CD4-positive, alpha-beta T cell treated with Interleukin-4 for 4 hours (primary cell): ENCODE measurements at regions not wholly inside any gene's neighbourhood (a gene's known extent, or its start where the extent isn't known, plus 50 kb on each side); places are given as distances from the start of the nearest gene placed in this dataset.

Experiments
- DNase-seq: peaks from one replicate; pipeline ENCODE4 v3.0.0-alpha.2; 2020

GRCh38 chr19:32146664-32147063 lies 198.7 kb upstream of the ZNF507 start:
- DNase-seq = no peak

DNA sequence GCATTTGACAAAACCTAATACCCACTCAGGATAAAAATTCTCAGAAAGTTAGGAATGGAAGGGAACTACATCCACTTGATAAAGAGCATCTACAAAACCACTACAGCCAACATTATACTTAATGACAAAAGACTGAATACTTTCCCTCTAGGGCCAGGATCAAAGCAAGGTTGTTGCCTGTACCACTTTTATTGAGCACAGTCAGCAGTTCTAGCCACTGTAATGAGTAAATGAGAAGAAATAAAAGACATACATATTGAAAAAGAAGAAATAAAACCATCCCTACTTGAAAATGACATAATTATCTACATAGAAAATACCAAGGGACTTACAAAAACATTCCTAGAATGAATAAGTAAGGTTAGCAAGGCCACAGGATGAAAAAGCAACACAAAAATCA lies 194.8 kb upstream of the ZNF507 start:
- DNase-seq = no peak

GRCh38 chr19:32154418-32154817 lies 191.0 kb upstream of the ZNF507 start:
- no peak for DNase-seq

GRCh38 chr19:32164384-32164992 lies 180.9 kb upstream of the ZNF507 start:
- no peak for DNase-seq

GRCh38 chr19:32165141-32165540 lies 180.3 kb upstream of the ZNF507 start:
- DNase-seq = no peak

GRCh38 chr19:32165750-32166149 lies 179.7 kb upstream of the ZNF507 start:
- DNase-seq = no peak

DNA sequence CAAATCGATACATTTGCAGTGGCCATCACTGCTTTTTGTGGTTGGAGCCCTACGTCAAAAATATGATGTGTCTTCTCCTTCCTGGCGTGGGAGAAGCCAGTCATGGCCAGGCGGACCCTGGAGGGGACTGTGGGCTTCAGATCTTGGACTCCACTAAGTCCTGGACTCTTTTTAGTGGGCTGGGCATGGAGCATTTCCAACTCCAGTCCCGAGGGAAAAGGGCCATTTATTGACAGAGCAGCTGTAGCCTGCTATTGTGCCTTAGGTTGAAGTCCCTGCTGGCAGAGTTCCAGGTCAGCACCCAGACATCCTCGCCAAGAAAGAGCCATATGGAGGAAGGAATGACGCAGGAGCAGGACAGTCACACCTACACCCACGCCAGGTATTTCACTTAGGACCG lies 179.2 kb upstream of the ZNF507 start:
- no peak for DNase-seq

GRCh38 chr19:32168111-32168510 lies 177.3 kb upstream of the ZNF507 start:
- no peak for DNase-seq

GRCh38 chr19:32168606-32169005 lies 176.8 kb upstream of the ZNF507 start:
- no peak for DNase-seq

- DNase-seq = no peak
Measured at GRCh38 chr19:32171719-32172151, 173.7 kb upstream of the ZNF507 start.

DNA sequence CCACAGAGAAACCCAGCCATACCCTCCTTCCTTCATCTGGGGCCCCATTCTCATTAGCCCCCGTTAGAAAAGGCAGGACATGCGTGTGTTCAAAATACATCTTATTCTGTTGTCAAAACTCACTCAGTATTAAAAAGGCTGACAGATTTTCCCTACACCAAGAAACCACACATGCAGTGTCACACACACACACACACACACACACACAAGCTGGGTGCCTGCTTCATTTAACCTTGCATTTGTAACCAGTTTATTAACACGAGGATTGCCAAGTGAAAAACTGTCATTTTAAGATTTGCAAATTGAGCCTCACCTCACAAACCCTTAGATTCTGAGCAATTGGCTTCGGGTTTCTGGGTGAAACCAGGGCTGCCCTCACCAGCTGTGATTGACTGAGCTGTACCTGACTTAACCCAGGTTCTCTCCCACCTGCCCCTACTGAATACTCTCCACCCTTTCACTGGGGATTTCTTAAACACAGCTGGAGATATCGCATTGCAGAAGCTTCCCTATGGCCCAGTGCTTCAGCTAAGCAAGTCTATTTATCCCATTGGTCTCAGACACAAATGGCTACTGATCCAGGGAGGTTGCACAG lies 172.7 kb upstream of the ZNF507 start:
- DNase-seq = no peak

GRCh38 chr19:32173836-32174235 lies 171.6 kb upstream of the ZNF507 start:
- no peak for DNase-seq

GRCh38 chr19:32174386-32175113 lies 170.9 kb upstream of the ZNF507 start:
- no peak for DNase-seq

DNA sequence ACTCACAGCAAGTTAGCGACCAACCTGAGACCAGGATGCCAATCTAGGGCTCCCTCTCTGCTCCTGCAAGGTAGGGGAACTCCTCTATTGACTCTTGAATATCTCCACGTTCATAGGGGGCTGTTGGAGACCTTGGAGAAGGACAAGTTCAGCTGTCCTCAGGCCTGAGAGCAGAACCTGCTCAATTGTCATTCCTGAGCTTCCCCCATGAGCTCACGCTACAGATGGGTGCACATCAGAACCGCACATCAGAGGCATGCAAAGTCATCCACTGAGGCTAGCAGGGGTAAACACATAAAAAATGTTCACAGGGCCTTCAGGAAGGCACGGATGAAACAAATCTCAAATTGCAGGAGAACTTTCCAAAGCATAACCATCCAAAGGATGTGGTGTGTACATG lies 168.8 kb upstream of the ZNF507 start:
- DNase-seq = no peak

DNA sequence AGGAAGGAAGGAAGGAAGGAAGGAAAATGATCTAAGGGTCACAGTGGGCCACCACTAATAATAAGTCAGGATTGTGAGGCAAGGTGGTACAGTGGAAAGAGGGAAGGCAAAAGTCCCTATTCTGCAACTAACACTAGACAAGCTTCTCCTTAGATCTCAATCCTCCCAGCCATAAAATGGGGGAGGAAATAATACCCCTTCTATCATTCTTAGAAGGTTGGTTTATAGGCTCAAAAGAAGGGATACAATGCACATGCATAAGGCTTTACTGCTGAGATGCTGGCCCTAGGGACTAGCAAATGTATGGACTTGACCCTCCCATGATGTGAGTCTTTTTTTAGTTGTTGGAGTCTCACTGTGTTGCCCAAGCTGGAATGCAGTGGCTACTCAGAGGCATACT lies 167.7 kb upstream of the ZNF507 start:
- DNase-seq = no peak

DNA sequence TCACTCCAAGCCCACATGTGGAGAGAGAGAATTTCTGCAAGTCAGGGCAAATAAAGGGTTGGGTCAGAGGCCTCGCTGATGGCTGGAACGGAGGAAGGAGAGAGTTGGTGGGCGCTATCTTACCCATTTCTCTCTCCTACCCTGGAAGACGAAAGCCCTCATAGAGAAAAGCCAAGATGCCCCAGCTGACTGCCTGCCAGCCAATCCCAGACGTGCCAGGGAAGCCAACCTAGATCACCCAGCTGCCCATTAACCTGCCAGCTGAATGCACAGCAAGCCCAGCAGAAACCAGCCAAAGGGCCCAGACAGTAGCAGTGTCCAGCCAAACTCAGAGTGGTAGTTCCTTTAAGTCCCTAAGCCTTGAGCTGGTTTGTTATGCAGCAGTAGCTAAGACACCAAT lies 167.0 kb upstream of the ZNF507 start:
- no peak for DNase-seq

DNA sequence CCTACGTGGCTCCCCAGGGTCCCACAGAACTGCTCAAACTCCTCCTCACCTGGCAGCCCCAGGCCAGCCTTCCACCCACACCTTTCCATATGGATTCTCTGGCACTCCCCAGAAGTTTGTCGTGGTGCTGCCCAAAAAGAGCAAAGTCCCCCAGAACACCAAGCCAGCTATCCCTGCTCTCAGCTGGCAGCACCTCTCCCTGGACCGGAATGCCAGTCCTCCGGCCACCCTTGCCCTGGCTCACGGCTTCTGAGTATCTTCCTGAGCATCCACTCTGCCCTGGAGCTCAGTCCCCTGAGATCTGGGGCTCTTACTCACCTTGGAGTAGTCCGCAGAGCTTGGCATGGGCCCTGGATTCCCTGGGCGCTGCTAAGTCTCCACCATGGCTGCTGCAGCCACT lies 166.5 kb upstream of the ZNF507 start:
- DNase-seq = no peak

DNA sequence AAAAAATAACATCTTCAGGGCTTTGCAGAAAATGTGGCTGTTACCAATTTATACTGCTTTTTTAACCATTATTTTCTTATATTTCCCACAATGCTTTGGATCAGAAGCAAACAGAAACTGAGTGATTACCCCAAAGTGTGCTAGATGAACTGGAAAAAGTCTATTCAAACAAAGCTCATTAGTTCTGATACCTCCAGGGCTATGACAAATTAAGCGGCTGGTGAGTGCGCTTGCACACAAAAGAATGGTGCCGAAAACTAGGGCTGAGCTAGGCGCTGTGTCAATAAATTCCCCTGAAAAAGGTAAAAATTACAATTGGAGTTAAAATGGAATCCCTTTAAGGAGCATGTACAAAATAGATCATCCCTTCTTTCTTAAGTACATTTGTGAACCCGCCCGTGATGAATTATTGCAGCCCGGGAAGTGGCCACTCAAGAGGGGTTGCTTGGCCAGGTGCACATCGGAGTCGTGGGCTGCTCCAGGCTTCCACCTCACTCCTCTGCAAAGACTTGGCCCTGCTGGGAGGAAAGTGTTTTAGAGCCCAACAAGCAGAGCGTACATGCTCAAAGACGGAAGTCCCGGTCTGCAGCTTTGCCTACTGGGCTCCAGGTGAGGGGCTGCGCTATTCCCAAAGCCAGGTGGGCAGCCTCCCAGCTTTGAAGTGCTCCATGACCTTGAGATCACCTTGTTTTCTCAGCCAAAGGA lies 164.0 kb upstream of the ZNF507 start:
- no peak for DNase-seq

- DNase-seq = no peak
Measured at GRCh38 chr19:32186542-32187330, 158.7 kb upstream of the ZNF507 start.

DNA sequence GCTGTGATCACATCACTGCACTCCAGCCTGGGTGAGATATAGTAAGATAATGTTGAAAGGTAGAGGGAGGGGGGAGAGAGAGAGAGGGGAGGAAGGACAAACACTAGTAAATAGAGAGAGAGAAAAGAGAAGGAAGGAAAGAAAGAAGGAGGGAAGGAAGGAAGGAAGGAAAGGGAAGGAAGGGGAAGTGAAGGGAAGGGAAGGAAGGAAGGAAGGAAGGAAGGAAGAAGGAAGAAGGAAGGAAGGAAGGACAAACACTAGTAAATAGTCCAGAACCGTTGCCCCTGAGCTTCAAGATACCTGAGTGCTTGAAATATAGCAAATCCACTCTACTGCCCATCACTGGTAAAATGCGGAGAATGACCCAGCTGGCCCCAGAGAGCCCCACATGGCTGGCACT lies 156.5 kb upstream of the ZNF507 start:
- no peak for DNase-seq

GRCh38 chr19:32189956-32190706 lies 155.3 kb upstream of the ZNF507 start:
- DNase-seq = no peak

DNA sequence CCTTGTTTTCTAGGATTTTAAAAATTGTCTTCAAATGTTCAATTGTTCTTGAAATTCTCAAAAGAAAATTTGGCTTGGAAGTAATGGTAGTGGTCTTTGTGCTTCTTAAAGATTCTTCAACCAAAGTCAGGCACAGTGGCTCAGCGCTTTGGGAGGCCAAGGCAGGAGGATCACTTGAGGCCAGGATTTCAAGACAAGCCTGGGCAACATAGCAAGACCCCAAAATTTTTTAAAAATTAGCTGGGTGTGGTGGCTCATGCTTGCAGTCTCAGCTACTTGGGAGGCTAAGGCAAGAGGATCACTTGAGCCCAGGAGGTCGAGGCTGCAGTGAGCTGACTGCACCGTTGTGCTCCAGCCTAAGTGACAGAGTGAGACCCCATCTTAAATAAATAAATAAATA lies 153.5 kb upstream of the ZNF507 start:
- DNase-seq = no peak
